IMR-90 (cell line): ENCODE measurements at regions not wholly inside any gene's neighbourhood (a gene's known extent, or its start where the extent isn't known, plus 50 kb on each side); places are given as distances from the start of the nearest gene placed in this dataset.

ENCODE experiments used
- ATAC-seq: fragments of 200-7000 bp; cut with Tn5 transposase; 2 replicates; pipeline ENCODE4 v1.9.1; 2020; ENCODE audit warnings: low read depth, mild to moderate bottlenecking, moderate library complexity
- BruUV-seq: library from RNA; stranded (reverse); fragments of 400-500 nt; replicated peaks from 2 replicates; lab custom pipeline; 2021; lab: Mats Ljungman, UMichigan
- CTCF ChIA-PET: fragments of 300-600 bp; formaldehyde crosslinking; extraction: SDS; loops from one replicate; lab custom pipeline; 2021; ENCODE audit warnings: antibody characterized with exemption; lab: Yijun Ruan, JAX
- POLR2A ChIA-PET: fragments of 300-600 bp; sonication (Branson Sonifier 250); formaldehyde crosslinking; loops from one replicate; lab custom pipeline; 2022; ENCODE audit warnings: antibody characterized with exemption; ENCODE audit not compliant: unreplicated experiment; lab: Charles Lee
- DNase-seq: peaks from one replicate; pipeline ENCODE4 v3.0.0; 2013
- H2AFZ ChIP-seq: replicated peaks from 2 replicates; pipeline ENCODE3; 2013; ENCODE audit warnings: low read length, mild to moderate bottlenecking; ENCODE audit not compliant: poor library complexity
- H2AK5ac ChIP-seq: 2 replicates; pipeline ENCODE4 v1.6.1; 2013; ENCODE audit warnings: low read depth, low read length, inconsistent platforms
- H2AK9ac ChIP-seq: replicated peaks from 2 replicates; pipeline ENCODE3; 2013; ENCODE audit warnings: mild to moderate bottlenecking, low read depth, low read length, moderate library complexity; ENCODE audit not compliant: poor library complexity
- H2BK120ac ChIP-seq: 2 replicates; pipeline ENCODE4 v1.6.1; 2013; ENCODE audit warnings: low read depth, low read length, inconsistent platforms
- H2BK15ac ChIP-seq: 3 replicates; pipeline ENCODE4 v1.6.1; 2013; ENCODE audit warnings: low read depth, low read length, inconsistent platforms
- H2BK20ac ChIP-seq: 2 replicates; pipeline ENCODE4 v1.6.1; 2013; ENCODE audit warnings: low read depth, mild to moderate bottlenecking, inconsistent platforms, low read length, moderate library complexity
- H2BK5ac ChIP-seq: 2 replicates; pipeline ENCODE4 v1.6.1; 2013; ENCODE audit warnings: mild to moderate bottlenecking, low read depth, low read length, inconsistent platforms; ENCODE audit not compliant: poor library complexity, severe bottlenecking
- H3K14ac ChIP-seq: replicated peaks from 2 replicates; pipeline ENCODE4 v1.6.1; 2013; ENCODE audit warnings: low read depth, low read length, inconsistent platforms
- H3K18ac ChIP-seq: 2 replicates; pipeline ENCODE4 v1.6.1; 2013; ENCODE audit warnings: low read depth, low read length, control low read depth
- H3K23ac ChIP-seq: 2 replicates; pipeline ENCODE4 v1.6.1; 2013; ENCODE audit warnings: low read depth, low read length, inconsistent platforms
- H3K27ac ChIP-seq: 2 replicates; pipeline ENCODE4 v1.5.1; 2013; ENCODE audit warnings: mild to moderate bottlenecking, control low read depth, low read length; ENCODE audit not compliant: insufficient read depth
- H3K27me3 ChIP-seq: 2 replicates; pipeline ENCODE4 v1.6.1; 2013; ENCODE audit warnings: low read length; ENCODE audit not compliant: control insufficient read depth, insufficient read depth
- H3K36me3 ChIP-seq: 2 replicates; pipeline ENCODE4 v1.6.1; 2013; ENCODE audit warnings: low read length, mixed read lengths; ENCODE audit not compliant: control insufficient read depth, insufficient read depth
- H3K4ac ChIP-seq: 2 replicates; pipeline ENCODE4 v1.6.1; 2013; ENCODE audit warnings: low read depth, low read length, inconsistent platforms
- H3K4me1 ChIP-seq: 2 replicates; pipeline ENCODE4 v1.6.1; 2013; ENCODE audit warnings: low read length, mixed read lengths; ENCODE audit not compliant: control insufficient read depth, insufficient read depth
- H3K4me2 ChIP-seq: 2 replicates; pipeline ENCODE4 v1.6.1; 2013; ENCODE audit warnings: low read depth, mild to moderate bottlenecking, control low read depth, low read length, moderate library complexity
- H3K4me3 ChIP-seq: 2 replicates; pipeline ENCODE4 v1.5.1; 2013; ENCODE audit warnings: low read depth, mild to moderate bottlenecking, control low read depth, low read length, moderate library complexity; ENCODE audit not compliant: insufficient read depth
- H3K56ac ChIP-seq: 2 replicates; pipeline ENCODE4 v1.6.1; 2013; ENCODE audit warnings: low read length, inconsistent platforms; ENCODE audit not compliant: insufficient read depth; ENCODE audit errors: extremely low read depth
- H3K79me1 ChIP-seq, 2 experiments: 2 replicates each; pipeline ENCODE4 v1.6.1; 2013; ENCODE audit warnings: low read length in 2 of 2, inconsistent platforms in 1 of 2, low read depth in 1 of 2
- H3K9ac ChIP-seq: 2 replicates; pipeline ENCODE4 v1.6.1; 2013; ENCODE audit warnings: low read depth, low read length, control low read depth
- H3K9me1 ChIP-seq: 2 replicates; pipeline ENCODE4 v1.6.1; 2013; ENCODE audit warnings: low read length, inconsistent platforms; ENCODE audit not compliant: insufficient read depth
- H3K9me3 ChIP-seq: 2 replicates; pipeline ENCODE4 v1.6.1; 2013; ENCODE audit warnings: low read length; ENCODE audit not compliant: control insufficient read depth, insufficient read depth
- H4K20me1 ChIP-seq: 2 replicates; pipeline ENCODE4 v1.6.1; 2013; ENCODE audit warnings: low read length, inconsistent platforms; ENCODE audit not compliant: insufficient read depth
- H4K5ac ChIP-seq: 2 replicates; pipeline ENCODE4 v1.6.1; 2013; ENCODE audit warnings: mild to moderate bottlenecking, low read depth, low read length, control low read depth
- H4K8ac ChIP-seq, 2 experiments: 2 replicates each; pipeline ENCODE4 v1.6.1; 2013; ENCODE audit warnings: low read depth in 2 of 2, low read length in 2 of 2, control low read depth in 1 of 2, inconsistent platforms in 1 of 2
- H4K91ac ChIP-seq: 2 replicates; pipeline ENCODE4 v1.6.1; 2013; ENCODE audit warnings: low read depth, low read length, inconsistent platforms; ENCODE audit not compliant: insufficient read depth
- BHLHE40 ChIP-seq: fragments of 150-350 bp; IDR thresholded peaks from 2 replicates; pipeline ENCODE4 v1.6.1; 2016; ENCODE audit warnings: mild to moderate bottlenecking, low read depth, low read length
- CEBPB ChIP-seq: IDR thresholded peaks from 2 replicates; pipeline ENCODE4 v1.6.1; 2012; ENCODE audit warnings: low read depth, low read length, improper control_type of control experiment
- CHD1 ChIP-seq: IDR thresholded peaks from 2 replicates; pipeline ENCODE4 v1.6.1; 2012; ENCODE audit warnings: low read depth, low read length, improper control_type of control experiment
- CTCF ChIP-seq: conservative IDR thresholded peaks from 2 replicates; pipeline ENCODE4 v1.5.1; 2012; ENCODE audit warnings: mild to moderate bottlenecking, low read depth, low read length, improper control_type of control experiment
- ELK1 ChIP-seq: fragments of 150-350 bp; IDR thresholded peaks from 2 replicates; pipeline ENCODE4 v1.6.1; 2016; ENCODE audit warnings: low read depth, mild to moderate bottlenecking, low read length, moderate library complexity, borderline replicate concordance
- FOS ChIP-seq: fragments of 150-350 bp; IDR thresholded peaks from 2 replicates; pipeline ENCODE4 v1.6.1; 2016; ENCODE audit warnings: low read depth, low read length
- MAFK ChIP-seq: IDR thresholded peaks from 2 replicates; pipeline ENCODE4 v1.6.1; 2012; ENCODE audit warnings: low read depth, low read length, improper control_type of control experiment
- MAZ ChIP-seq: IDR thresholded peaks from 2 replicates; pipeline ENCODE4 v1.6.1; 2012; ENCODE audit warnings: low read depth, mild to moderate bottlenecking, low read length, improper control_type of control experiment, moderate library complexity, borderline replicate concordance
- MXI1 ChIP-seq: IDR thresholded peaks from 2 replicates; pipeline ENCODE4 v1.6.1; 2012; ENCODE audit warnings: low read depth, mild to moderate bottlenecking, low read length, moderate library complexity, borderline replicate concordance
- NFE2L2 ChIP-seq: fragments of 150-350 bp; IDR thresholded peaks from 2 replicates; pipeline ENCODE4 v1.6.1; 2016; ENCODE audit warnings: low read depth, mild to moderate bottlenecking, low read length
- POLR2A ChIP-seq: IDR thresholded peaks from 2 replicates; pipeline ENCODE4 v1.6.1; 2012; ENCODE audit warnings: mild to moderate bottlenecking, low read depth, low read length
- RAD21 ChIP-seq: IDR thresholded peaks from 2 replicates; pipeline ENCODE4 v1.6.1; 2012; ENCODE audit warnings: low read length, improper control_type of control experiment
- RCOR1 ChIP-seq: IDR thresholded peaks from 2 replicates; pipeline ENCODE4 v1.6.1; 2012; ENCODE audit warnings: mild to moderate bottlenecking, low read length, improper control_type of control experiment; ENCODE audit not compliant: insufficient replicate concordance
- RFX5 ChIP-seq: IDR thresholded peaks from 2 replicates; pipeline ENCODE4 v1.8.0; 2012; ENCODE audit warnings: low read depth, mild to moderate bottlenecking, low read length, moderate library complexity
- SMC3 ChIP-seq: fragments of 150-350 bp; IDR thresholded peaks from 2 replicates; pipeline ENCODE4 v1.6.1; 2016; ENCODE audit warnings: low read depth, mild to moderate bottlenecking, antibody characterized with exemption, low read length, moderate library complexity
- USF2 ChIP-seq: fragments of 150-350 bp; IDR thresholded peaks from 2 replicates; pipeline ENCODE4 v1.6.1; 2017; ENCODE audit warnings: mild to moderate bottlenecking, antibody characterized with exemption, low read length, low read depth
- WGBS, 2 experiments: methylation state at CpG; one replicate each; pipeline versions ENCODE4 v1.1.5 to v1.1.7; 2013; ENCODE audit warnings: missing lambda C conversion rate in 2 of 2; ENCODE audit not compliant: insufficient read length in 1 of 2; ENCODE audit errors: extremely low coverage in 2 of 2; 5-methylcytosine and 5-hydroxymethylcytosine counted together
- dilution Hi-C: fragments of 300-500 bp; cut with HindIII; formaldehyde crosslinking; loops from one replicate; pipeline ENCODE4 v1.14.3; 2018; ENCODE audit warnings: low sequenced_read_pairs; ENCODE audit not compliant: unreplicated experiment
- in situ Hi-C: fragments of 300-500 bp; cut with MboI; formaldehyde crosslinking; loops from 3 replicates; pipeline ENCODE4 v1.14.3; 2019; ENCODE audit warnings: low sequenced_read_pairs, inconsistent platforms, mixed read lengths
- intact Hi-C: fragments of 100-400 bp; cut with micrococcal nuclease; formaldehyde crosslinking; loops from 2 replicates; pipeline ENCODE4 v1.10.0; 2022

- peaks cover 74% of the 10 kb centered on the region for H3K27me3 ChIP-seq
Observed at GRCh38 chr15:77817434-77817833, 184.7 kb upstream of the LINGO1 start.

More at GRCh38 chr15:77817434-77817833, 184.7 kb upstream of the LINGO1 start:
- DNase-seq (no peak), ATAC-seq (no peak)
- Histone ChIP-seq H3K79me1 (no peaks in the 10 kb centered on the region), H2AK5ac (no peak overlapping the region), H4K91ac (no peak overlapping the region), H2BK5ac (no peak overlapping the region), H2AFZ (no peak overlapping the region), H3K36me3 (no peaks in the 10 kb centered on the region), H2BK15ac (no peak overlapping the region), H3K4ac (no peak overlapping the region), H2BK120ac (no peak overlapping the region), H3K4me1 (no peaks in the 10 kb centered on the region), H3K9me3 (no peaks in the 10 kb centered on the region), H3K27ac (no peak overlapping the region), H3K4me3 (no peak overlapping the region), H4K5ac (no peak overlapping the region), H2BK20ac (no peak overlapping the region), H3K18ac (no peak overlapping the region), H3K9ac (no peak overlapping the region), H3K23ac (no peak overlapping the region), H4K8ac (no peak overlapping the region), H4K20me1 (0 out of 2 replicates have a peak, but pooled peaks cover 3% of the 10 kb centered on the region), H3K56ac (no peak overlapping the region), H3K14ac (no peak overlapping the region), H2AK9ac (no peak overlapping the region), H3K4me2 (no peak overlapping the region), H3K9me1 (no peaks in the 10 kb centered on the region)
- ChIA-PET POLR2A (no interaction called here), CTCF (interaction anchor here (1.2 kb wide), 1 partner anchor 184 kb away, joined by 3 read pairs; the partner anchor contains the start of gene LINGO1)
- TF ChIP-seq USF2 (no peak), MXI1 (no peak), MAFK (no peak), CTCF (no peak), CEBPB (no peak), RCOR1 (no peak), RFX5 (no peak), POLR2A (no peak), FOS (no peak), MAZ (no peak), SMC3 (no peak), CHD1 (no peak), RAD21 (no peak), NFE2L2 (no peak), BHLHE40 (no peak), ELK1 (no peak)
- no TSS peak for BruUV-seq
- in situ Hi-C loops (no loop called here), intact Hi-C loops (no loop called here), dilution Hi-C loops (no loop called here)
- WGBS, 2 experiments, result 63% methylated on average over 3 of the region's 9 CpGs; no CpG with 5 or more reads in 1 of the 2 experiments
